SKM-1 treated with dmso at 0.1 percent for 144 hours (cell line): ENCODE measurements at regions not wholly inside any gene's neighbourhood (a gene's known extent, or its start where the extent isn't known, plus 50 kb on each side); places are given as distances from the start of the nearest gene placed in this dataset.
"Not testable (repeated sequence)": the region's sequence is repeated elsewhere in the genome, so short reads cannot be mapped to it uniquely, and the experiment has no call there.

ENCODE experiments used
- DNase-seq: peaks from one replicate; lab custom pipeline; 2025; ENCODE audit not compliant: unreplicated experiment; lab: John Stamatoyannopoulos, UW

- DNase-seq, result no peak
These were observed 105.8 kb upstream of the SMARCA2 start for GRCh38 chr9:1909322-1909721.

DNA sequence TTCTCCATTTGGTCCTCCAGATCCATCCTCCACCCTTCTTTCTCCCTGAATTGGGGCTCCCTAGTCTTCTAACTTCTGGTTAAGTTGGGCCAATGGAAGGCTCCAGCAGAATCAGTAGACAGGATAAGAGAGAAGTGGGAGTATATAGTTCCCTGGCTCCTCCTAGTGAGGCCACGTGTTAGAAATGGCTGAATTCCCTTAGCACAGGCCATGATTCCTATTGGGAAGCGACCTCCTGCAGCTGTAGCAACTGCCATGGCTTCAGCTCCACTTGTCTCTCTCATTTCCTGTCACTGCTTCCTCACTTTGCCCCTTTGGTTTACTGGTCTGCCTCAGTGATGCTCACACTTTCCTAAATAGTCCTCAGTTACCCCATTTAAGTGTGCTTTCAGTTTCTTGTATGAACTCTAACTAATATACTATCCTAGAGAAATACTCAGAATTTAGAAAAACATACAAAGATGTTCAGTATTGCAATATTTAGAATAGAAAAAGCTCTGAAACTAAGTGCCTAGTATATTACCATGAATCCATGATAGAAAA is 104.8 kb upstream of the SMARCA2 start:
- DNase-seq, result no peak

DNA sequence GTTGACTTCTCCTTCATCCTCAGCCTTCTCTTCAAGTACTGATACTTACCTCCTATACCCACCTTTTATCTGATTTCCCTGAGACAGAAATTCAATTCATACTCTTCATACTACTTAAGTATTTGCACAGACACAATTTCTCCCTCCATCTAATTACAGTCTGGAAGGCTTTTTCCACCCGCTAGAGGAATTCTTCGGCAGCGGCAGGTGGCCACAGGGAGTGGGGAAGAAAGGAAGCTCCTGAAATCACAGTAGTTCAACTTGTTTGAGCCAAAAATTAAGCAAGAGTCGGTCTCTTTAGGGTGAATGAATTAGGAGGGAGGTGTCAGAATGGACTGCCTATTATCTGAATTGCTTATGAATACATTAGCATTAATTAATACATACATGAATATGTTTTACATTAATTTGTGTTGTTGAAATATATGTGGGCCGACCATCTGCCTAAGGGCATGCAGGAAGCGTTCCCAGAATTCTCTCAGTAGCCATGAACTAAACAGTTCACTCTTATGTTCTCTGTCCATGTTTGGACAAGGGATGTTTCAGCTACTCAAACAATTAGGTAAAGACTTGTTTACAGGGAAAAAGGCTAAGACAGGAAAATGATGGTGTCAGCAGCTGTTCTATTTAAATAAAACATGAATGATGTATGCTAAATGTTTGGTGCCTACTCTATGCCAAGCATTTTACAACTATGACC is 101.4 kb upstream of the SMARCA2 start:
- no peak for DNase-seq

- no peak for DNase-seq
These were observed 99.1 kb upstream of the SMARCA2 start for GRCh38 chr9:1916095-1916494.

DNA sequence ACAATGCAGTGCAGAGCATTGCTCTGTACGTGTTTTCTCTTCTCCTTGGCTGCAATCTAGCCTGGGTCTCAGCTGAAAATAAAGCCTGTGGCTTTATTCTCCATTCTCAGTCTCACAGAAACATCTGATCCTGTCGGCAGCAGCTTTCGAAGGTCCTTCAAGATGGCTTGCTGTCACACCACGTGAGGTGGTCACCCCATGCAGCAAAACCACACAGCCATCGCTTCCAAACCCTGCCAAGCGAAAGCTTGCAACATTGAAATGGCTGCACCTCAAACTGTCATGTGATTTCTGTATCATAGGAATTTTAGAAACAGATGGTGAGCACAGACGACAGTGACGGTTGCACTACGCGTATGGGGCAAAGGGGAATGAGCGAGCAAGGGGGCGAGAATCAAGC is 98.5 kb upstream of the SMARCA2 start:
- DNase-seq, result no peak

DNA sequence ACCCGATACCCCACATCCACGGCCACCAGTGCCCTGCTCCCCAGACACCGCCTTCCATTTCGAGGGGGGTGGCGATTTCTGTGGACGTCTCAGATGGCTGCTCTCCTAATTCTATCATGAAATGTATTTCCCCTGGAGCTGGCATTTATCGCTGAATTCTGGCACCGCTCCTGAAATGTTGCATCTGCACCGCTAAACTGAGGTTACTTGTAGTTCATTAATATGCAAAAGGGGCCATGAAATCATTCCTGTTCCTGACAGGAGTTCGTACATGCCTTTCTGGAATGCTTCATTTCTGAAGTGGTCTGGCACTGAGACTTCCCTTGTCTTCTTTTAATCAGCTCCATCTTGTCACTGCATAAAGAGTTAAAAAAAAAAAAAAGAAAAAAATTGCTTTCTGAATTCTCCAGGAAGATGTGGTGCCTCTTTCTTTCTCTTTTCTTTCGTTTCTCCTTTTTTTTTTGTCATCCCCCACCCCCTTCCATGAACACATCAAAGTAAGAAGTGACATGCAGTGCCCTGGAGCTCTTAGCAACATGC is 97.7 kb upstream of the SMARCA2 start:
- DNase-seq, result no peak

DNA sequence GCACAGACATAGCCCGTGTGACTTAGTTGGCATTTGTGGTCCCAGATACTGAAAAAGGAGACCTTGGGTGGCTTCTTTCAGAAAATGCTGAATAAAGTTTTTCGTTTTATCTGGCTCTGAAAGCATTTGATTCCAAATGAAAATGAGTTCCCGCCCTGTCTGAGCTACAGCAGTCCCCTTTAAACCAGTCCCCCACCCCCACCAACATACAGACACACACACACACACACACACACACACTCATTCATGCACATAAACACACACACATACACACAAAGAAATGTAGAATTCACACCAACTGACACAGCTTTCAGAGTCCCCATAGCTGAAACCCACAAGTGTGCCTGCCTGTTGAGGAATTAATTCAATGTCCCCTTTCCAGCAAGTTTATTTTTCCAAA is 97.0 kb upstream of the SMARCA2 start:
- DNase-seq, result no peak

DNA sequence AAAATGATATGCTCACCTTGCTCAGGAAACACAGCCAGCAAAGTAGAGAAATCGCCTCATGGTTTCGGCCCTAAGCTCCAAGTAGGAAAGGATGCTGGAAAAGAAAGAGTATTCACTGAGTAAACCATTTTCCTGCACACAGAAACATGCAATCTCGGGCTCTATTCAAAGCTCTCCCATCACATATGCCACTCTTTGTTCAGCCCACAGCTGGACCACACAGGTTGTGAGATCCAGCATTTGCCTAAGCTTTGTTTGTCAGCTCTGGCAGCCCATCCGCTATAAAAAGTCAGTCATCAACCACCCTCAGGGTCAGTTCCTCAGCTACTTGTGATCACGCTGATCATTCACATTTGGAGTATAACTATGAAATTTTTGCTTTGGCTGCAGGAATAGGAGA is 96.5 kb upstream of the SMARCA2 start:
- no peak for DNase-seq

DNA sequence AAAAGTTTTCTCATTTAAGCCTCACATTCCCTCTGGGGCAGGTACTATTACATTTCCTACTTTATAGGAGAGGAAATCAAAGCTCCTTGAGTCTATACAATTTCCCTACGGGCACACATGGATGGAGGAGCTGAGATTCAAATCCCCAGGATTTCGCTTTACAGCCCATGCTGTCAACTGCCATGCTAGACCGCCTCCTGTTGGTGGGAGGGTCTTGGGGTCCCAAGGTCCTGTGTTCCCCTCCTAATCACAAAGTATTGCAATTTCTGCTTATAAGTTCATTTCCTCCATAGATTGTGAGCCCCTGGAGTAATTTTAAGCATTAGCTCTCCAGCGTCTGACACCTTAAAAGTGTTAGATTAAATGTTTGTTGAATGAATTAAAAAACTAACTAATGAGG is 95.9 kb upstream of the SMARCA2 start:
- no peak for DNase-seq

DNA sequence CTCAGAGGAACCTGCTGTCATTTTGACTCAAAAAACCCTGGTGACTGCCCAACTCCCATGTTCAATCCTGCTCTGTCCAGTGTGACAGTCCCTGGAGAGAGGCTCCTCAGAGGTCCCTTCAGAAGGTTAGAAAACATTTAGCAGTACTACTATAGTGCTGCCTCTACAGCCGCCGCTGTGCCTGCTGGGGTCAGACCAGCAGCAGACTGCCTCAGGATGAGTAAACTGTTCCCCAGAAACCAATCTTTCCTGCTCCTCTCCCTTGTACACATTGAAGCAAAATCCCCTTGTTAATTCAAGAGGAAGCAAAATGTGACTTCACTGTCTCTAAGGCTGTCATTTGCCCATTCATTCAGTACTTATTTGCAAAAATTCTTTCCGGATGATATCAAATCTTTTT is 94.8 kb upstream of the SMARCA2 start:
- DNase-seq, result no peak

GRCh38 chr9:1922026-1922425 is 93.1 kb upstream of the SMARCA2 start:
- DNase-seq, result no peak

DNA sequence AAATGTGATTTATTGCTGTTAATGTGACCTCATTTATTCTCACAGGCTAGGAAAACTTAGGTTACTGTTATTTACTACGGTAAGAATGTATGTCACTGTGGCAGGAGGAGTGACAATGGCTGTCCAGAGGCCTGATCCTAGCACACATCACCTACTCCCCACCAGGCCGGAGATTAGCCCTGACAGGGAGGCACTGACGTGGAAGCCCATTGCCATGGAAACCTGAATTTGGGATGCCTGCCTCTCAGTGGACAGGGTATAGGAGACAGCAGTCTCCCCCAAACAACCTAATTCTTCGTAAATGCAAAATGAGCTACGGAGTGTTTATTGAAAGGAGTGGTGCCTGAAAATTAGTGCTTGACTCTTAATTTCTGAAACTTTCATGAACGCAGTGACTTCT is 87.6 kb upstream of the SMARCA2 start:
- no peak for DNase-seq

DNA sequence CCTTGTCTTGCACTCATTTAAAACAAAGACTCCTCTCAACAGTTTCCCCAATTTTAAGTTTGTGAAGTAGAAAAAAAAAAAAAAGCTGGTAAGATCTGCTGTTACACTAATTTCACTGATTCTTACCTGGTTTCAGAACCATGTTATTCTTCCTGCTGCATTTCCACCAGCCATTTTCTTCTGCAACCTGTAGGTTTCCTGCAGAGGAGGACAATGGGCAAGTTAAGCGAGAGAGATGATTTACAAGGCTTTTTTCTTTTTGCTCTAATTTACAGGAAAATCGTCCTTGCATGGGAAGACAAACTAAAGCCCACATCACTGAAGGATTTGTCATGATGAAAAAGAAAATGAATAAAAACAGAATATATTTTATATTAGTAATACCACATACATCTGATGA is 86.0 kb upstream of the SMARCA2 start:
- DNase-seq, result no peak

- no peak for DNase-seq
These were observed 85.4 kb upstream of the SMARCA2 start for GRCh38 chr9:1929722-1930244.

DNA sequence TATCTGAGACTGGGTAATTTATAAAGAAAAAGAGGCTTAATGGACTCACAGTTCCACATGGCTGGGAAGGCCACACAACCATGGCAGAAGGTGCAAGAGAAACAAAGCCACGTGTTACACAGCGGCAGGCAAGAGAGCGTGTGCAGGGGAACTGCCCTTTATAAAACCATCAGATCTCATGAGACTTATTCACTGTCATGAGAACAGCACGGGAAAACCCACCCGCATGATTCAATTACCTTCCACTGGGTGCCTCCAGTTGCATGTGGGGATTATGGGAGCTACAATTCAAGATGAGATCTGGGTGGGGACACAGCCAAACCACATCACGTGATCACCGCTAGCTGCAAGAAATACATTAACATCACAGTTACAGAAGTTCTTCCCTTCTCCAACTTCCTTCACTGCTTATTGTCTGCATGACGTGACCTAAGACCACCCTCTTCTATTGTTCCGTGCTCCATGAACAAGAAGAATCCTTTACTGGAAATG is 84.9 kb upstream of the SMARCA2 start:
- not testable (repeated sequence) for DNase-seq

GRCh38 chr9:1938135-1938534 is 77.0 kb upstream of the SMARCA2 start:
- no peak for DNase-seq

- DNase-seq, result no peak
These were observed 76.4 kb upstream of the SMARCA2 start for GRCh38 chr9:1938675-1939170.

DNA sequence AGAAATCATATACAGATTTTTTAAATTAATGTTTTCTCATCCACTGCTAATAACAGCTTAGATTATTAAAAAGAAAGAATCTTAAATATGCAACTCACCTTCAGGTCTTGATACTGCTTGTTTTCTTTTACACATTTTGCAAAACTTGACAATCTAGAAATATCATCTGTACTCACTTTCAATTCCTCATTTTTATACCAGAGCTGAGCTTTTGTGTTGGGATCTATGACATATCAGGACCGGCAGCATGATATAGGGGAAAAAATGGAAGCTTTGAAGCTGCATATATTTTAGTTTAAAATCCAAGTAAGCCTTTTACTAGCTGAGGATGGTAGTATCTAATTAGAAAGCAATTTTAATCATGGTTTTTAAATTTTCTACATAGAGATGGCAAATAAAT is 75.7 kb upstream of the SMARCA2 start:
- DNase-seq, result no peak

- no peak for DNase-seq
These were observed 75.2 kb upstream of the SMARCA2 start for GRCh38 chr9:1939926-1940368.

GRCh38 chr9:1941989-1942388 is 73.2 kb upstream of the SMARCA2 start:
- DNase-seq, result no peak

DNA sequence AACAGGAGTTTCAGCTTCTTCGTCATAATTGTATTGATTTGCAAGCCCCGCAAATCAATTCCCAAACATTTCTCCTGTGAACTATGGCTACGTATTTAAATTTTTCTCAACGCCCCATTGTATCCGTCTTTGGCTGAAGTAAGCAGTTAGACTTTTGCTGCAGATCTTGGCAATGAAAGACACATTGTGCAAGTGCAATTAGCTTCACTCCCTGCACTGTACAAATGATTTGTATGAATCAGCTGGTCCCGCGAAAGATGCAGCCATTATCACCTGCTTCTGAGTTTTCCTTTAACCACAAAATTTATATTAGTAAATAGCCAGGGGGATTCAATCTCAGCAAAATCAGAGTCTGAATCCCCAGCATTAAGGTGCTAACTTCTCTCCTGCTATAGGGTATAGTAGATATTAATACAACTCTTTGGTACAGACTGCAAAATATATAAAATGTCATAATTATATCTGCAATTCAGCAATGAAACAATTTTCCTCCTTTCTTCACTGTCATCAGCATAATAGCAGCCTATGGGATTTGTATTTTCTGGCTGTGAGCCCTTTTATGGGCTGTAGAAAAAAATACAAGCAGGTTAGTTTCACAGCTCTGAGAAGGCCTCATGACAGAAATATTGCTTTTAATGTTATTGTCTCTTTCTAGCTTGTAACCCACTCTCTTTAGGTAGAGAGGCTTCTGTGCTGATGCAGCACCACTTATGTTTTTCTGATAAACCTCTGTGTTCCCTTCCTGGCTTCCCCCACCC is 68.4 kb upstream of the SMARCA2 start:
- no peak for DNase-seq

- DNase-seq, result no peak
These were observed 67.7 kb upstream of the SMARCA2 start for GRCh38 chr9:1947438-1947837.
